GM18507 (cell line): ENCODE measurements at regions not wholly inside any gene's neighbourhood (a gene's known extent, or its start where the extent isn't known, plus 50 kb on each side); places are given as distances from the start of the nearest gene placed in this dataset.

Experiments used
- DNase-seq: peaks from one replicate; pipeline ENCODE4 v3.0.0; 2011; ENCODE audit warnings: low read depth; ENCODE audit not compliant: insufficient read length; ENCODE audit errors: extremely low spot score
- FAIRE-seq: peaks from 2 replicates; lab custom pipeline; 2011; peaks lifted over from hg19 to GRCh38; lab: Jason Lieb, UNC

- no peak for FAIRE-seq
- DNase-seq, result no peak
Measured at GRCh38 chr10:16314259-16314658, 122.6 kb upstream of the PTER start.

GRCh38 chr10:16316733-16317390 lies 119.9 kb upstream of the PTER start:
- FAIRE-seq, result no peak
- no peak for DNase-seq

GRCh38 chr10:16341637-16342036 lies 95.2 kb upstream of the PTER start:
- FAIRE-seq (no peak), DNase-seq (no peak)

- FAIRE-seq, result no peak
- DNase-seq, result no peak
Measured at GRCh38 chr10:16348891-16349290, 87.9 kb upstream of the PTER start.

DNA sequence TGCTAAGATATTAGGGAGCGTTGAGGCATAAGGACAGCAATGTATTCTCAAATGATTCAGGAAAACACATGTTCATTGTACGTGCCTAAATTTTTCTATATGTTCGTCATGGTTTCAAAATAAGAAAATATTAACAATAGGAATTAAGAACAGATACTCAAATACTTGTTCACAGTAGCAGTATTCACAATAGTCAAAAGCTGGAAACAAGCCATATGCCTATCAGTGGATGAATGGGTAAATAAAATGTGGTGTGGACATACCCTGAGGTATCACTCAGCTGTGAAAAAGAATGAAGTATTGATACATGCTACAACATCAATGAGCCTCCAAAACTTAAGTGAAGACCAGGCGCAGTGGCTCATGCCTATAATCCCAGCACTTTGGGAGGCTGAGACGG lies 84.7 kb upstream of the PTER start:
- DNase-seq (no peak), FAIRE-seq (no peak)

GRCh38 chr10:16360001-16360400 lies 76.8 kb upstream of the PTER start:
- DNase-seq (no peak), FAIRE-seq (no peak)

DNA sequence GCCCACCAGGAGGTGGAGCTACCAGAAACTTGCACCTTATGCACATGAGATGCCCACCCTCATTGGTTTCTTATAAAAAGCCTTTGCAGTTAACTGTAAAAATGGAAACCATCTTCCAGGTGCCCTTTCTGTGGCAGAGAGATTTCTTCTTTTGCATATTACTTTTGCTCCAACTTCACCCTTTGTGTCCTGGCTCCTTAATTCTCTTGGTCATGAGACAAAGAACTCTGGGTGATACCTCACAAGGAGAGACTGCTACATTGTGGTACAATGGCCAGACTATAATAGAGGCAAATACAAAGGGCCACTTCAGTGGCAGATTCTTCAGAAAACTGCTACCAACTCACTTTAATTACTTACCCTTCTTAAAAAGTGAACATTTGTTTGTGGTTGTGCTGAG lies 76.4 kb upstream of the PTER start:
- DNase-seq, result no peak
- FAIRE-seq, result no peak

GRCh38 chr10:16361086-16361485 lies 75.7 kb upstream of the PTER start:
- no peak for DNase-seq
- FAIRE-seq, result no peak

- FAIRE-seq, result no peak
Measured at GRCh38 chr10:16363741-16364140, 73.1 kb upstream of the PTER start.

DNA sequence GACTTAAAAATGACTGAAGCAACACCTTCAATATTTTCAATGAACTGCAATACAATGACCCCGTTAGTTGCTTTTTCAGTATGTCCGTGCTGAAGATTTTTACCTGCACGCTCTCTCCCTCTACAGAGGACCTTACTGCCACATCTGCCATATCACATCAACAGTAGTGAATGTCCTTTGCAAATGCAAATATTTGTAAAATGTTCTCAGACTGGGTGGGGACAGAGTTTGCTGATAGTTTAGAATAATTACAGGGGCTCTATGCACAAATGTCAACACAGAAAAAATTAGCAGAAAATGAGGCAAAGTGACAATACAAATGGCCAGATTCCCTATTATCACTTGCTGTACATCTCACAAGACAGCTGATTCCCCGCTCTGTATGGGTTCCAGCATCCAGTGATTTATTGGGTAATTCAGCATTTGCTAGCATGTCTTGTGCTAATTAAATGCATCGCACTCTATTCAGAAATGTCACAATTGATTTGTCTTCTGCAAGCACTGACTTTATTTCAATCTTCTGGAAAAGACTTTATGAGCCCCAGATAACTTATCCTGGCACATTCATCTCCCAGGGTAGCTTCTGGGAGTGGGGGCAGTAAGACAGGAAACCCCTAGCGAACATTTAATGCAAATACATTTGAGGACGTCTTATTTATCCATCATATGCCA lies 69.1 kb upstream of the PTER start:
- no peak for DNase-seq

More at GRCh38 chr10:16363741-16364140, 73.1 kb upstream of the PTER start:
- DNase-seq, result no peak

DNA sequence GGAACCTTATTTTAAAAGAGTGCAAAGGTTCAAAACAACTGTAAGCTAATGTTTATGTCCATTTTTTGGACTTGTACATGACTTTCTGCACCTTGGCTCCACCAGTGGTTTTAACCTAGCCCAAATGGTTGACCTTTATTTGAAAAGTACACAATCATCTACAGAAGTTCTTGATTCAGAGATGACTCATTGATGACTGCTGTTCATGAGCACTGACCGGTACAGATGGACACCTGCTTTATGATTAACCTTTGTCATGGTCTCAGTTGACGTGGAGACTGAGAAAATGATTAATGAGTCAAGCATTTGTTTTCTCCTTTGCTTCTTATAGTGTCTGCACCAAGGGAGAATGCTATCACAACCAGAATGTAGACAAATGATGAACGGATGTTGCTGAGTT lies 55.7 kb upstream of the PTER start:
- DNase-seq (peak; percentile 23), FAIRE-seq (peak; percentile 87)

More for the DNA sequence above, 69.1 kb upstream of the PTER start:
- FAIRE-seq, result no peak

- DNase-seq (no peak), FAIRE-seq (no peak)
Measured at GRCh38 chr10:16384021-16384420, 52.8 kb upstream of the PTER start.

GRCh38 chr10:16386855-16387254 lies 50.0 kb upstream of the PTER start:
- FAIRE-seq, result no peak
- DNase-seq, result no peak
